Pancreas (tissue), 10 donors: ENCODE measurements at regions not wholly inside any gene's neighbourhood (a gene's known extent, or its start where the extent isn't known, plus 50 kb on each side); places are given as distances from the start of the nearest gene placed in this dataset.

Experiments
- ATAC-seq, 4 donors: fragments of 200-7000 bp; cut with Tn5 transposase; one replicate each; pipeline versions ENCODE4 v1.8.0 to v1.9.1; 2020; ENCODE audit warnings: mild to moderate bottlenecking in 4 of 4, moderate library complexity in 4 of 4
- DNase-seq, 6 donors: peaks; one replicate each; pipeline ENCODE4 v3.0.0-alpha.2; 2020
- FAIRE-seq: peaks from 2 replicates; lab custom pipeline; 2012; peaks lifted over from hg19 to GRCh38; lab: Jason Lieb, UNC
- H3K27ac ChIP-seq, 4 donors: fragments of 200-600 bp; sonication (generic); 1 replicate in 3 of 4; 2 replicates in 1 of 4; pipeline versions ENCODE4 v1.5.0 to v1.8.0; 2020
- H3K27me3 ChIP-seq, 4 donors: fragments of 200-600 bp; one replicate each; pipeline ENCODE4 v1.8.0; 2021
- H3K36me3 ChIP-seq, 3 donors: fragments of 200-600 bp; sonication (generic) in 1 of 3; one replicate each; pipeline versions ENCODE4 v1.5.0 to v1.8.0; 2020 to 2021
- H3K4me1 ChIP-seq, 3 donors: fragments of 200-600 bp; one replicate each; pipeline ENCODE4 v1.8.0; 2021
- H3K4me3 ChIP-seq, 4 donors: fragments of 200-600 bp; sonication (generic) in 2 of 4; one replicate each; pipeline versions ENCODE4 v1.5.0 to v1.8.0; 2020 to 2021
- H3K9me3 ChIP-seq, 4 donors: fragments of 200-600 bp; one replicate each; pipeline ENCODE4 v1.8.0; 2021
- CTCF ChIP-seq, 4 donors: fragments of 200-600 bp; sonication (generic) in 3 of 4; IDR thresholded peaks; one replicate each; pipeline versions ENCODE4 v1.5.0 to v1.8.0; 2021; ENCODE audit warnings: antibody characterized with exemption in 4 of 4
- WGBS, 2 donors: extraction: QIAGEN DNeasy Blood & Tissue Kit; methylation state at CpG; one replicate each; pipeline ENCODE4 v1.1.7; 2013; 5-methylcytosine and 5-hydroxymethylcytosine counted together
- intact Hi-C, 3 donors: fragments of 100-400 bp; cut with DNase I; formaldehyde crosslinking; loops; one replicate each; pipeline versions ENCODE4 v1.11.1 to v1.14.2; 2022
- donor health status: healthy with polysubstance abuse.
- donor health status: DM: no; HTN: no; CAD: no; lungs with moderate emphysema.
- donor health status: DM: no; HTN: no; CAD: no.
- donor health status: control.
- donor health status: control.
- donor health status: Bipolar disorder and iron deficiency.
- donor health status: DM: yes; HTN: yes; CAD: no.
- donor health status: DM: no; HTN: no; CAD: no.
- donor health status: DM: no; HTN: no; CAD: no.
- donor health status: DM: yes; HTN: yes; CAD: no.

GRCh38 chr6:140178935-140179334 lies 804.5 kb upstream of the CITED2 start:
- Histone ChIP-seq H3K27me3 (no peaks in the 10 kb centered on the region), H3K27ac (no peak overlapping the region)

DNA sequence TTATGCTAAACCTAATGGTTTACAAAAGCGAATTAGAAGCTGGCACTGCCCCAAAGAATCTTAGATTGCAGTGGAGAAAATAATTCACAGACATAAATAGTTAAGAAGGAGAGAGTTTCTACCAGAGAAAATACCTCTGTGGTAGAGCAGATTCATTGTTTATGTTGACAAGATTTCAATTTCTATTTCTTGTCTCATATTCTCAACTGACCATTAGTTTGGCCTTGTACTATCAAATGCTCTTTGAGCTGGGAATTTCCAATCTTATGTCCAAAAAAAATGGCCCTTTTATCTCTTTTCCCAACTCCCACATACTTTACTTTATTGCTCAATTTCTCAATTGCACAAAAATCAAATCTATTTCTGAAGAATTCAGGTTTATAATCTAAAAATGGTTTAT lies 804.1 kb upstream of the CITED2 start:
- no peak for FAIRE-seq
- Histone ChIP-seq H3K27ac (no peak overlapping the region), H3K27me3 (no peaks in the 10 kb centered on the region), H3K9me3 (no peaks in the 10 kb centered on the region), H3K36me3 (no peaks in the 10 kb centered on the region), H3K4me1 (no peaks in the 10 kb centered on the region), H3K4me3 (no peak overlapping the region)
- DNase-seq: no peak
- WGBS, 2 donors: 88 to 90% methylated on average over 1 of the region's 1 CpG
- no peak for TF ChIP-seq CTCF (IDR thresholded peaks at IDR 0.05)
- intact Hi-C loops: no loop called here
- ATAC-seq: no peak

More at GRCh38 chr6:140178935-140179334, 804.5 kb upstream of the CITED2 start:
- no peak overlapping the region for H3K4me3 ChIP-seq
- FAIRE-seq (no peak), DNase-seq (no peak), ATAC-seq (no peak)
- TF ChIP-seq CTCF (IDR thresholded peaks at IDR 0.05): no peak
- no peaks in the 10 kb centered on the region for H3K4me1 ChIP-seq
- H3K36me3 ChIP-seq: no peaks in the 10 kb centered on the region
- intact Hi-C loops: no loop called here
- no peaks in the 10 kb centered on the region for H3K9me3 ChIP-seq

- Histone ChIP-seq H3K4me1 (no peaks in the 10 kb centered on the region), H3K36me3 (no peaks in the 10 kb centered on the region), H3K27me3 (no peaks in the 10 kb centered on the region), H3K27ac (no peak overlapping the region), H3K4me3 (no peak overlapping the region), H3K9me3 (no peaks in the 10 kb centered on the region)
- no peak for ATAC-seq
- no peak for DNase-seq
- intact Hi-C loops: no loop called here
- WGBS, 2 donors: 78 to 87% methylated on average over 1 of the region's 1 CpG
- no peak for FAIRE-seq
- TF ChIP-seq CTCF (IDR thresholded peaks at IDR 0.05): no peak
Observed at GRCh38 chr6:140176306-140176705, 801.9 kb upstream of the CITED2 start.

DNA sequence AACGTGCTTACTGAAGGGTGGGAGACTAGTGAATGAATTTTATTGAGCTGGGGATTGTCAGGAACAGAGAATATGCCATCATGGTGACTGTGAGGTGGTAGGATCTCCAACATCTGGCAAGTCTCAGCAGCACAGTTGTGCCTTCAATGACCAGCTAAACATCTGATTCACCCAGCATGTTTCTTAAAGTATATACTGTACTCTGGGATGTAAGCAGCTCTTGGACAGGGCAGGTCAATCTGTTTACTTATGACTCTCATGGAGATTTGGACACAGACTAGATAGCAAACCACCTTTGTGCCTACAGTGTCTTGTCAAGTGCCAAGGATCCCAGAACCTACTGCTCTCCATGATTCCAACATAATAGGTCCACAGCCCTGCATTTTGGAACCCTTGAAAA lies 801.0 kb upstream of the CITED2 start:
- intact Hi-C loops: no loop called here
- Histone ChIP-seq H3K36me3 (no peaks in the 10 kb centered on the region), H3K4me1 (no peaks in the 10 kb centered on the region), H3K27ac (no peak overlapping the region), H3K4me3 (no peak overlapping the region), H3K9me3 (no peaks in the 10 kb centered on the region), H3K27me3 (no peaks in the 10 kb centered on the region)
- FAIRE-seq (no peak), DNase-seq (no peak), ATAC-seq (no peak)
- WGBS, 2 donors: 57 to 74% methylated on average over 1 of the region's 1 CpG
- no peak for TF ChIP-seq CTCF (IDR thresholded peaks at IDR 0.05)

- Histone ChIP-seq H3K4me1 (no peaks in the 10 kb centered on the region), H3K9me3 (no peaks in the 10 kb centered on the region), H3K4me3 (no peak overlapping the region), H3K27ac (no peak overlapping the region), H3K27me3 (no peaks in the 10 kb centered on the region), H3K36me3 (no peaks in the 10 kb centered on the region)
- no peak for FAIRE-seq
- WGBS, 2 donors: 89 to 95% methylated on average over 2 of the region's 2 CpGs
- no peak for DNase-seq
- TF ChIP-seq CTCF (IDR thresholded peaks at IDR 0.05): no peak
- ATAC-seq: no peak
- intact Hi-C loops: no loop called here
Observed at GRCh38 chr6:140174524-140174923, 800.1 kb upstream of the CITED2 start.
